ENCODE measurements at regions not wholly inside any gene's neighbourhood (a gene's known extent, or its start where the extent isn't known, plus 50 kb on each side); places are given as distances from the start of the nearest gene placed in this dataset.

- TF ChIP-seq POLR2AphosphoS5 (IDR thresholded peaks at IDR 0.05) (no peak), CTCF (IDR thresholded peaks at IDR 0.05 in 8 of 11, conservative IDR thresholded peaks at IDR 0.05 in 3 of 11) (no peak), POLR2A (IDR thresholded peaks at IDR 0.05) (no peak)
Measured at GRCh38 chr12:97778111-97778510, 315.5 kb downstream of the RMST start.

Measured in spleen (tissue), 7 donors.